Stimulated activated CD4-positive, alpha-beta T cell treated with anti-CD3 and anti-CD28 coated beads, Interleukin-1b, Interleukin-23, amount 100 ng/mL, for 48 hours (primary cell): ENCODE measurements at regions not wholly inside any gene's neighbourhood (a gene's known extent, or its start where the extent isn't known, plus 50 kb on each side); places are given as distances from the start of the nearest gene placed in this dataset.
"Not testable (repeated sequence)": the region's sequence is repeated elsewhere in the genome, so short reads cannot be mapped to it uniquely, and the experiment has no call there.

Experiments used
- DNase-seq: peaks from one replicate; pipeline ENCODE4 v3.0.0-alpha.2; 2020

DNA sequence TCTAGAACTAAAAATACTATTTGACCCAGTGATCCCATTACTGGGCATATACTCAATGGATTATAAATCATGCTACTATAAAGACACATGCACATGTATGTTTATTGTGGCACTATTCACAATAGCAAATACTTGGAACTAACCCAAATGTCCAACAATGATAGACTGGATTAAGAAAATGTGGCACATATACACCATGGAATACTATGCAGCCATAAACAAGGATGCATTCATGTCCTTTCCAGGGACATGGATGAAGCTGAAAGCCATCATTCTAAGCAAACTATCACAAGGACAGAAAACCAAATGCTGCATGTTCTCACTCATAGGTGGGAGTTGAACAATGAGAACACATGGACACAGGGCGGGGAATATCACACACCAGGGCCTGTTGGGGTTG is 1039.0 kb downstream of the NR2F1-AS1 start:
- not testable (repeated sequence) for DNase-seq

DNA sequence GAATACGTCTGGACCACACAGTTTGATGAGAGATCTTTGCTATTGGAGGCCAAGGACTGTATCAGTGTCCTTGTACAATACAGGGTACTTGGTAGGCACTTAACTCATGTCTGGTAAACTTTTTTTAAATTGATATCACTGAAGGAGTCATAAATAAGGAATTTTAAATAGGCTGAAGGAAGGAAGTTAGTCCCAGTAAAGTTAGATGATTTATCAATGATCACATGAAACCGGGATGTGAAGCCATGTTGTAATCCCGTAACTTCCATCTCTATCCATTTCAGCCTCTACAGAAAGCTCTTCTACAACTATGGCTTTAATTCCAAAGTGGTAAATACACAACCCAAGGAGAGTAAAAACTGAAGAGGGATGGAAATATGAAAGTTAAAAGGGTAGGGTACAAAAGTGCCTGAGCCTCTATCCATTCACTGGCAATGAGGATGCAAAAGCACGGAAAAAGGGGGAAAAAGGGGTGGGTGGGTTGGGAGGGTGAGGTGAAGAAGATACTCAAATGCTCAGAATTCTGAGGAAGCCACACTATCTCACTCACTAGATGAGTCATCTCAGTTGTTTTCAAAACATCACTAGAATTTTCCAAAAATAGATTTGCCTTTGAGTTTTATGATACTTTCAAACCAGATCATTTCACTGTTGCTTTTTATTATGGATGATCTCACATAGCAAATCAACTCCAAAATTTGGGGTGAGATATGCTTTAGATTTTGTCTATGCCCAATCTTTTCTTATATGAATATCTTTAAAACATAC is 1053.5 kb downstream of the NR2F1-AS1 start:
- DNase-seq, result no peak

DNA sequence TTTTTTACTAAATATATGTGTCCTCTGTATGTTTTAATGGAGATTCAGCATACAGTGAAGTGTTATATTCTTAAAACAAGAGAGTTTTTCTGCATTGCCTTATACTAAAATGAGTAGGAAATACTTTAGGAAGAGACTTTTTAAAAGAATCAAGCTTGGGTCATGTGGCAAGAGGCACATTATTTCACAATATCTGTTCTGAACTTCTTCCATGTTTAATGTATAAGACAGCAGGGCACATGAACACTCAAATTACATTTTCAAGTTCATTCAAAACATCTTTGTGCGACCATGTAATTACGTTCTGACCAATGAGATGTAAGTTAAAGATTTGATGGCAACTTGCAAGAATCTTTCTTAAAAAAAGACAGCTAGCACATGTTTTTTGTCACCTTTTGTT is 1055.9 kb downstream of the NR2F1-AS1 start:
- DNase-seq, result no peak

DNA sequence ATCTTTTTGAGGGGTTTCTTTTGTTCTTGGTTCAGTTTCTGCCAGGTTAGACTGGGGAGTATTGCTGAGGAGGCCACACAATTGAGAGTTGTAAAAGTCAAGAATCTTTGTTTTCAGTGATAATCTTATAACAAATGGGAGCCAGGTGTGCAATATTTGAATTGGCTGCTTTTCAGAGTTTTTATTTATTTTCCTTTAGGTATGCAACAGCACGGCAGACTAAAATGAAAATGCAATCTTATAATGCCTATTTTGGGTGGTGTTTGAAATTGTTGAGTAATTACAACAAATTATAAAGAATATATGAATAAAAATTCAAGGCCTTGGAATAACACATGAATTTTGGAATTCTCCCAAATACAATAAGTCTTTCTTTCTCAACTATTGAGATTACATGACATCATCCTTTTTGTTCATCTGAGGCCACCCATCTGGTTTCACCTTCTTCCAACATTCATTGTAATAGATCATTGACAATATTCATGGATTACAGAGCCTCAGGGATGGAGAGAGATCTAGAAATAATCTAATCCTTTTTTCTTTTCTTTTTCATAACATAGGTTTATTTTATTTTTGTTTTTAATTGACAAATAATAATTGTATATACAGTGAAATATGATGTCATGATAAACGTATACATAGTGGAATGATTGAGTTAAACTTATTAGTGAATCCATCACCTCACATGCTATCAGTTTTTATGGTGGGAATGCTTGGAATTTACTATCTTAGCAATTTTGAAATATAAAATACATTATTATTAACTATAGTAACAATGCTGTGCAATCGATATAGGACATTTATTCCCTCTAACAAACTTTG is 1061.0 kb downstream of the NR2F1-AS1 start:
- no peak for DNase-seq

DNA sequence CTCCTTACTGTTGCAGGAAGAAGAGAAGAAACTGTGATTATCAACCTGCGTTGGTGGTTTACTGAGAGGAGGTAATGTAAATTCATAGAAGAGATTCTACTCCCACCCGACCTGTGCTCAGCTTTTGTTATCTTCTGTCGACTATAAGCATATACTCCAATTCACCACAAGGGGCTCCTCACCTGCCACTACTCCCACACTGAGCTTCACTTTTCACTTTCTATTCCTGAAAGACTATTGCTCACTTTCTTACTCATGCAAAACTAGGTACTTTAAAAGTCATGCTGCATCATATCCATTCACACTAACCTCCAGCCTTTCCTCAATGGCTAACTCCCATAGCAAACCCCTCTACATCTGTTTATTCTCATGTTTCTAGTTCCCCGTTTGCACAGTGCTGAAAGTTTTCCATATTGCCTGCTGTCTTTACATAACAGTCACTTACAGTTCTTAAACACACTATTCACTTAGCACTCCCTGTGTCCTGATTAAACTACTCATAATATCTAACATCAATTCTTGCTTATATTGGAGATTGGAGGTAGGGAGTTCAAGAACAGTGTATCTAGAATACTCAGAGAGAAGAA is 1062.6 kb downstream of the NR2F1-AS1 start:
- no peak for DNase-seq

DNA sequence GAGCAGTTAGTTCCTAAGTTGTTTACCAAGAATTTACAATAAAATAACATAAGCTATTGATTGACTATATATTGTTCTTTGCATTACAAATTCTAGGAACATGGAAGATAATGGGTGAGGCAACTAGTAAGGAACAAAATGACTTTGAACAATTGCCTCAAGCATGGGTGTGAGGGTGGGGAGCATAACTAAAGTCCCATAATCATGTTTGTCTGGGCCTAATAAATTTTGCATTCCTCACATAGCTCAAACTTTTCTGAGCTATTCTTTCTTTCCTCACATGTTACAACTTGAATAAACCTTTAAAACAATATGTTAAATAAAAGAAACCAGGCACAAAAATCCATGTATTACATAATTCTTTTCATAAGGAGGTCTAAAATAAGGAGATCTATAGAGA is 1066.1 kb downstream of the NR2F1-AS1 start:
- DNase-seq, result no peak

DNA sequence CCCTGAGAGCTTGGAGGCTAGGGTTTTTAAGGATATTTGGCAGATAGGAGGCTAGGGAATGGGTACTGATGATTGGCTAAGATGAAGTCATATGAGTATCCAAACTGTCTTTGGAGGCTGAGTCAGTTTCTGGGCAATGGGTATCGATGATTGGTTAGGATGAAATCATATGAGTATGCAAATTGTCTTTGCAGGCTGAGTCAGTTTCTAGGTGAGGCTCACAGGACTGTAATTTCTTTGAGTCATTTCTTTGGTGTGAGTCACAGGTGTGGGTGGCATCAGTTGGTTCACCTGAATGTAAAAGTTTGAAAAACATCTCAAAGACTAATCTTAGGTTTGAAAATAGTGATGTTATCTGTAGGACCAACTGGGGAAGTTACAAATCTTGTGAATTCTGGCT is 1068.0 kb downstream of the NR2F1-AS1 start:
- DNase-seq, result peak; percentile 2

DNA sequence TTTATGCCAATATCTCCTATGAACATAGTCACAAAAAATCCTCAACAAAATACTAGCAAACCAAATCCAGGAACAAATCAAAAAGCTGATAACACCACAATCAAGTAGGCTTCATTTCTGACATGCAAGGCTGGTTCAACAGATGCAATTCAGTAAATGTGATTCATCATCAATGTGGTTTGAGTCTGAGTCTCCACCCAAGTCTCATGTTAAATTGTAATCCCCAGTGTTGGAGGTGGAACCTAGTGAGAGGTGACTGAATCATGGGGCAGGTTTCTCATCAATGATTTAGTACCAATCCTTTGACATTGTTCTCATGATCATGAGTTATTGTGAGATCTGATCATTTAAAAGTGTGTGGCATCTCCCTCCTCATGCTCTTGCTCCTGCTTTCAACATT is 1072.7 kb downstream of the NR2F1-AS1 start:
- no peak for DNase-seq

DNA sequence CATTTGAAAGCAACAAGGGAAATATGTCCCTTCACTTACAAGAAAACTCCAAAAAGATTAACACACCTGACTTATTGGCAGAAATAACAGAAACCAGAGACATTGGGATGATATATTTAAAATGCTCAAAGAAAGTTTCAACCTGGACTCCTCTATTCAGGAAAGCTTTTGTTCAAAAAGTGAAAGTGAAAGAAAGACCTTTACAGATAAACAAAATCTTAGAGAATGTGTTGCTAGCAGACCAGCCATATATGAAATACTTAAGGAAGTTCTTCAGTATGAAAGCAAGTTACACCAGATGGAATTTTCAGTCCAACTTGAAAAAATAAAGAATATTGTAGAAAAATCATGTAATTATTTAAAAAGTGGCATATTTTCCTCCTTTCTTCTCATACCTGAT is 1075.1 kb downstream of the NR2F1-AS1 start:
- DNase-seq, result no peak

DNA sequence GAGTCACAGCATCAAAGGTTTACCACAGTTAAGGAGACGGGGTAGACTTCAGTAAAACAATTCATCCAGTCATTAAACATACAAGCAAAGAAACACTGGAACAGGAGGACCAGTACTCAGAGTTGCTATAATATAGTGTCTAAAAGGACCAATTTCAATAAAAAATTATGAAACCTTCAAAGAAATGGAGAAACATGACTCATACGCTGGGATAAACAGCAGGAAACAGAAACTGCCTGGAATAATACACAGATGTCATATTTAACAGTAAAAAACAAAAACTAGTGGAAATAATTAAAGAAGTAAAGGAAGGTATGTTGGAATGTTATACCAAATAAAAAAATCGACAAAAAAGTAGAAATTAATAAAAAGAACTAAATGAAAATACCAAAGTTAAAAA is 1075.9 kb downstream of the NR2F1-AS1 start:
- DNase-seq, result no peak

DNA sequence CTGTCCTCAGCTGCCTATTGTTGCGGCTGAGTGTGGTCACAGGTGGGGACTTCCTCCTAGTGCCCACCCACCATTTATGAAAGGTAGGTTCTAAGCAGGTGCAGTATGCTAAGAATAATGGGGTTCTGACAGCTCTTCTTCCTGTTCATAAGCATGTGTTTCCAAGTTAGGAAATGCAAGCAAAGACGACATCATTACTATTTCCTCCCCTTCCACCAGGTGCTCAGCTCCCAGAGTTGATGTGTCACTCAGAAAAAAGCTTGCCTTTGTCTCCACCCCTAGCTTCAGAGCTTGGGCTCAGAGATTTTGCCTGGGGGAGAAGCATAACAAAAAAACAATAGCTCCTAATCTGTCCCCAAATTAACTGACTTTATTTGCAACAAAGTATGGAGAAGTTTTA is 1076.7 kb downstream of the NR2F1-AS1 start:
- no peak for DNase-seq

DNA sequence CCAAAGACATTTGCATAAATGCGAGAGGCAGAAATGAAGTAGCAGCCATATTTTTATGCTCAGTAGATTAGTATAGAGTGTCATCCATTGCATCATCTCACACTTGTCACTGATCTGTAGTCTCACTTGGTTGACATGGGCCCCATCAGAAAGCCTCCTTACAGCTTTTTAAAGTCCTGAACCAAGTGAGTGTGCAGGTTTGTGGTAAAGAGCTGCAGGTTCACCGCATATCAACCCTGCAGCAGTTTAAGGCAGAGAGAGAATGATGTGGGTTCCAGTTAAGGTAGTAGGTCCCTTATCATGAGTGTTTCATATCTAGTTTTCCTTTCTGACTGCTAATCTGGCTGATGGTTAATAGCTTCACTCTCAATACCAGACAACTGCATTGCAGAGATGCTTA is 1080.3 kb downstream of the NR2F1-AS1 start:
- DNase-seq, result no peak

DNA sequence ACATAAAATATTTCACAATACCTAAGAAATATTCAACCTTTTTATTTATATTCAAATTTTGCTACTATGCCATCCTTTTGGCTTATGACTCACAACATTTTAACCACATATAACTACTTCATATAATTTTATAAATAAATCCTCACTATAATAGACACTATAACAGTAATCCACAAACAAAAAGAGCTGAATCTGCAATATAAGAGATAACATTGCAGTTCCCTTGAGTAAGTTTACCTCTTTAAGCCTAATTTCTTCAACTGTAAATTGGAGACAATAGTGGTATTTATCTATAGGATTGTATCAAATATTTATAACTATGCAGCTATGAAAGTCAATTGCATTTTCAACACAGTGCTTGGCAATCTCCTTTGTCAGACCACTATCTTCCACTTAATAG is 1084.5 kb downstream of the NR2F1-AS1 start:
- DNase-seq, result no peak

DNA sequence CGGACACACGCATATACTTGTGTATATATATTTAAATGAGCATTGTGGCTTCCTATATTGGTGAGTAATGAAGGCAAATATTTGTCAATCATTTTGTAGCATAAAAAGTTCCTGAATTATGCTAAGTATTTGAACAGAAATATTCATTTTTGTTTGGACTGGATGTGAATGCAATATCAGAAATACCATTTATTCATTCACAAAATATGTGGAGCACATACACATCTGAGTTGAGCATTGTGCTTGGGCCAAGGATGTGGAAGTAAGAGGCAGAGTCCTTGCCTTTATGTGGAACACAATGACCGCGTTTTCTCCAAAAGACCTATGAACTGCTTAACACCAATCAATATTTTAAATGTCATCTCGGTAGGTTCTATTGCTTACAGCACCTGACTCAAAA is 1086.5 kb downstream of the NR2F1-AS1 start:
- no peak for DNase-seq

DNA sequence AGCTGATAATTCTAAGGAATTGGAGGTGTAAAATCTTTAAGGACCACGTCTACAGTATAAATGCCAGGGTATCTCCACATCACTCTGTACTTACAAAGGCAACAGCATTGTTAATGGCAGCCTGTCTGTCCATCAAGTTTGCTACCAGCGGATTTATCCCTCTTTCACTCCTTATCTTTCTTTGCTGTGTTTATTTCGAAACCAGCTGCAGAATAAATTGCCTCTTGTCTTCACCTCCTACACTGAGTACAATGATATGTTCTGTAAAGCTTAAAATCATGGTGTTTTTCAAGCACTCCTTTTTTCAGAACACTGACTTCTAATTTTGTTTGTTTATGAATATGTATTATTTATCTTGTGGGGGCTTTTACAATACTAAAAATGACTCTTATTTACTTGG is 1088.1 kb downstream of the NR2F1-AS1 start:
- no peak for DNase-seq

DNA sequence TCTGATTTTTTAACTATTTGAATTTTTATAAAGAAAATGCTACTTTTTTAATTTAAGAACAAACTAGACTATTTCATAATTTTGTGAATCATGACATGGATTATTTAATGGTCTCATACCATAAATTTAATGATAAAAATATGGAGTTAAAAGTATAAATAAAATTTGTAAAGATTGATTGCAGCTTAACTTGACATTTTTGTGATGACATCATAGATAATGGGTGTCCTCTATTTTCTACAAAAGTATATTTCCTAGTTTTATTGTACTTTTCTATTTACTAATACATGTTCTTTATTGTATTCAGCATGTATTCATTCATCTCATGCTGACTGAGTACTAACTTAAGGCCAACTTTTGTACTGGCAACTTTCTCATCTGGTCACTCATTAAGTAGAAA is 1096.5 kb downstream of the NR2F1-AS1 start:
- DNase-seq, result no peak

DNA sequence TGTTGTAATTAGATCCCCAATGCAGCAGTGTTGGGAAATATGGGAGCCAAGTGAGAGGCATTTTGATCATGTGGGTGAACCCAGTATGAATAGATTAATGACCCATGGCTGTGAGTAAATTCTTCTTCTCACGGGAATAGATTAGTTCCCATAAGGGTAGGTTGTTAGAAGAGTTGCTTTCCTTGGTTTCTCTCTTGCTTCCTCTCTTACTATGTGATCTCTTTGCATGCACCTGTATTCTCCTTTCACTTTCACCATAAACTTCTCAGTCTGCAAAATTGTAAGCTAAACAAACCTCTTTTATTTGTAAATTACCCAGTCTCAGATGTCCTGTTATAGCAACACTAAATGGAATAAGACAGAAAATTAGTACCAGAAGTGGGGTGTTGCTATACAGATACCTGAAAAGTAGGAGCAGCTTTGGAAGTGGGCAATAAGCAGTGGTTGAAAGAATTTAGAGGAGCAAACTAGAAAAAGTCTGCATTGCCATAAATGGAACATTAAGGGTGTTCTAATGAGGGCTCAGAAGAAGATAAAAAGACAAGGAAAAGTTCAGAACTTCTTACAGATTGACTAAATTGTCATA is 1090.0 kb upstream of the ARRDC3 start:
- no peak for DNase-seq

DNA sequence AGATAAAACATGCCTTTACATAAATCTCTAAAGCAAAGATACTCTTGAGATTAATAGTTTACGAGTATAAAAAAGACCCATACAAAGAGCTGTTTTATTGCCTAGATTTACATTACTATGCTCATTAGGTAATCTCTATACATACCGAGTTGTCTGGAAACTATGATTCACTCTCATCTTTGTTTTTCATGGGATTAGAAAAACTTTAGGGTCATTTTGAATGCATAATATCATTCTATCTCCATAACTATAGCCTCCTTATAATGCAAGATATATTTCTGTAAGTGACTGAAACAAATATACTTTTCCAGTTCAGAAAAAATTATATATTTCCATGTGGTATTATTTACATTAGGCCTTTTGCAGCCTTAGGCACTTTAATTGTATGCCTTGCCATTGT is 1088.7 kb upstream of the ARRDC3 start:
- DNase-seq, result no peak

DNA sequence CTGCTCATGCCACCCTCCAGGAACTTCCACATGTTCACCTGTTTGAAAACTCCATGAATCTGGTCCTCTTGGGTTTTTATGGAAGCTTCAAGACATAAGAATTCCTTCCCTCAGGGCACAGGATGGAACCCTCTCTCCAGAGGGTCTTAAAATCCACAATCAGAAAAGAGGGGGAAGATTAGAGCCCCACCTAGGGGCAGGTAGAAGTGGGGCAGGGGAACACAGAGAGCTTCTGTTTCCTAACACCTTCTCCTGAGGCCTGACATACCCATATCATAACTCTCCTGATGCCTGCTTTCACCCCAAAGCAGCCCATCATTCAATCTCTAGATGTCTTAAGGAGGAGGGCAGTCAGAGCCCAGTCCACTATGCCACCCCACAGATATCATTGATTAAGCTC is 1087.7 kb upstream of the ARRDC3 start:
- no peak for DNase-seq

DNA sequence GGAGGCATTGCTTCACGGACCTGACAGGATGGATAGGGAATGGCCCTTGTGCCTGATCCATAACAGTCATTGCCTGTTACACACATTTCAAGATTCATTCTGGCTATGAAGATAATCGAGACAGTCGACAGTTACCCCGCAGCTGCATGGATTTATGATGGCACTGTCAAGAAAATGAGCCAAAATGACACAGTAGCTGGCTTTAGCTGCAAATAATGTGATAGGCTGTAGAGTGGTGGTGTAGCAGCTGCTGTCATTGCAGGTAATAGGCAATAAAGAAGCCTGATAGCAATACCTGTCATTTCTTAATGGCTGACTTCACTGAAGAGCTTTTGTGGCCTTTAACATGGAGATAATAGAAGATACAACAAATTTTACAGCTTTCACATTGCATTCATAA is 1085.2 kb upstream of the ARRDC3 start:
- DNase-seq, result no peak

DNA sequence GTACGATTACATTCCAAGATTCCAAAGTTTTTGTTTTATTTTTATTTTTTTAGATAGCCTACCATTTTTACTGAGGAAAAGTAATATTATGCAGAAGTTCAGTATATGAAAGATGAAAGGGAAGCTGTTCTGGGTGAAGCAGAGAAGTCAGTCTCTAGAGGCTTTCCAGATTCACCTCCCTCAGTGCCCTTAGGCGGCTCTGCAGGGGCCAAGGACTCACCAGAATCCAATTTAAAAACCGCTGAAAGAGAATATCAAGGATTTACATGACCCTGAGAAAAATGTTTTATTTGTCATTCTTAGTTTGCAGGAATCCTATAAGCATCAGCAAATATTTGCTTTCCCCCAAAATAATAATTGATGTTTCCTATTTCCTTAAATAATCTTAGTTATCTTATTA is 1084.6 kb upstream of the ARRDC3 start:
- DNase-seq, result no peak

DNA sequence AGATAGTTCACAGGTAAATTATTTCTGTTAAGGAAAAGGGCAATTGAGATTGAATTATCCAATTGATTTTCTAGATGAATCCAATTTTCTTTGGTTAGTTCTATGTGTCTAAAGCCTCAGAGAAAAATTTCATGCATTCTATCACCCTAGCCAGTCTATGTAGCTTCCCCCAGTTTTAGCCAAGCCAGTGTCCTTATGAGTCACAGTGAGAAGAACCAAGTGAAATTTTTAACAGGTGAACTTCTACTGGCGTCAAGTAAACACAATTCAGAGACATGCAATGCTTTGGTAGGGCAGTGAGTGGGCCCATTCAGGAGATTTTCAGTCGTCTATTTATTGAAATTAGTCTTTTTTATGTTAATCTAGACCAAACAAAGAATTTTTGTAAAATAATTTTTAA is 1077.4 kb upstream of the ARRDC3 start:
- no peak for DNase-seq

DNA sequence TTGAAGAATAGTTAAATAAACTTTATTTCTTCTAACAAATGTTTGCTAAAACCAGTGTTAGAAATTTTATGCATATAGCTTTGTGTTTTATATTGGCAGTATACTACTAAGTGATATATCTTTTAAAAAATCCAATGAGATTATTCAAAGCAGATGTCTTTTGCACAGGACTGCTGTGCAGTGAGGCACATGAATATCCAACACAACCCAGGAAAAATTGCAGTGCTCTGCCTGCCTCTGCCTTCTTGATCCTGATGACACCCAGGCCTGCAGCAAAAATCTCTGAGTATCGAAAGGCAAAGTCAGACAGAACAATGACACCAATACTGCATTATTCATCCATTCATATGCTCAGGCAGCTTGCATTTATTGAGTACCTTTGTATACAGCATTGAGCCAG is 1076.5 kb upstream of the ARRDC3 start:
- DNase-seq, result no peak

DNA sequence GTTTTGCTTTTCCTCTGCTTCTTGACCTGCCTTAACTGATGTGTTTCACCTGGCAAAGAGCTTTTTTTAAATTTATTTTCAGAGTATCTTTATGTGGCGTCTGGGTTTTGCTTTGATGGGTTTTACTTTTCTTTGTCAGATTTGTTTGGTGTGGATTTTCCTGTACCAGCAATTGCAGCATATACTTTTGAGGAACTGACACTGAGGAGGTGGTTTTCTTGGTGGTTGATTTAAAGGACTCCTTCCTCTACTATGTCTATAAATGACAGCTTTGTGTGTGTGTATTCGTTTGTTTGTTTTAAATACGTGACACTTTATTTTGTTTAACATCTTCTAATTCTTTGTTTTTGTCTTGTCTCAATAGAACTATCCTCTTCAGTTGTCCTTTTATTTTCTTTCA is 1071.9 kb upstream of the ARRDC3 start:
- no peak for DNase-seq
